ENCODE measurements at regions not wholly inside any gene's neighbourhood (a gene's known extent, or its start where the extent isn't known, plus 50 kb on each side); places are given as distances from the start of the nearest gene placed in this dataset.

DNA sequence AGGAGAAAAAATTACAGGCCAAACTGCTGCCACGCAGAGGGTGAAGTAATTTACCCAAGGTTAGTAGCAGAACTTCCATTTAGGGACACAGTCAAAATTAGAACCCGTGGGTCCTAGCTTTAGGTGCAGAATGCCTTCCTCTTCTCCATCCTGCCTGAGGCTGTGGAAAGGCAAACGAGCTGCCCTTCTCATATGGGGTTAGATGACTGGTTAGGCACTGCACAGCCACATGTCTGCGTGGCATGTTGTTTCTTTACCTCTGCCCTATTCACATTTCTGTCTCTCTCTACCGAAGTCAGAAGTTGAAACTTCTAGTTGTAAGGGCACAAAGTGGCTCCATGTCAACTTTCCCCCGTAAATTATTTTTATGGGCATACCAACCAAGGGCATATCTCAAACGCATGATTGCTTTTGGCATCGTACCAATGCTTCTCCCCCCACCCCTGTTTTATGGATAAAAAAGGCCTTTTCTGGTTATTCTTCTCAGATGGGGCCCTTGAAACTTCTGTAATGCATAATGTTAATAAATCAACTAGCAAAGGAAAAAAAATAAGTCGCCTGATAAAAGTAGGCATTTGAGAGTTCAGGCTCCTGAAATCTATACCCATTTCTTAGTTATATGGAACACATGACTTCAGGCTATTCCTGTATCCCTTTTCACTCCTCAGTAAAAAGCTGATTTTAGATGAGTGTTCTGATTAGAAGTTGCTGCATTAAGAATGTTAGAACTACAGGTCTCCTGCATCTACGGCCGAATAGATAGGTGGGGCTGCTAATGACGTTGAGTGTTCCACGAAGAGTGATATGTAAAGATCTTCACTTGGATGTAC lies 139.6 kb upstream of the NRIP1 start:
- Histone ChIP-seq H3K4me1 (no peaks in the 10 kb centered on the region), H3K4me3 (no peak overlapping the region), H3K27ac (no peak overlapping the region), H3K27me3 (ENCODE audit: insufficient read depth in 3 of 3, low read length in 2 of 3) (no peaks in the 10 kb centered on the region), H3K9me3 (no peaks in the 10 kb centered on the region), H3K36me3 (ENCODE audit: insufficient read depth in 1 of 2, low read depth in 1 of 2) (no peaks in the 10 kb centered on the region)
- ATAC-seq (no peak), DNase-seq (no peak)
- intact Hi-C loops (cut with DNase I), result no loop called here
- TF ChIP-seq, protein P1, sequence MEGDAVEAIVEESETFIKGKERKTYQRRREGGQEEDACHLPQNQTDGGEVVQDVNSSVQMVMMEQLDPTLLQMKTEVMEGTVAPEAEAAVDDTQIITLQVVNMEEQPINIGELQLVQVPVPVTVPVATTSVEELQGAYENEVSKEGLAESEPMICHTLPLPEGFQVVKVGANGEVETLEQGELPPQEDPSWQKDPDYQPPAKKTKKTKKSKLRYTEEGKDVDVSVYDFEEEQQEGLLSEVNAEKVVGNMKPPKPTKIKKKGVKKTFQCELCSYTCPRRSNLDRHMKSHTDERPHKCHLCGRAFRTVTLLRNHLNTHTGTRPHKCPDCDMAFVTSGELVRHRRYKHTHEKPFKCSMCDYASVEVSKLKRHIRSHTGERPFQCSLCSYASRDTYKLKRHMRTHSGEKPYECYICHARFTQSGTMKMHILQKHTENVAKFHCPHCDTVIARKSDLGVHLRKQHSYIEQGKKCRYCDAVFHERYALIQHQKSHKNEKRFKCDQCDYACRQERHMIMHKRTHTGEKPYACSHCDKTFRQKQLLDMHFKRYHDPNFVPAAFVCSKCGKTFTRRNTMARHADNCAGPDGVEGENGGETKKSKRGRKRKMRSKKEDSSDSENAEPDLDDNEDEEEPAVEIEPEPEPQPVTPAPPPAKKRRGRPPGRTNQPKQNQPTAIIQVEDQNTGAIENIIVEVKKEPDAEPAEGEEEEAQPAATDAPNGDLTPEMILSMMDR (IDR thresholded peaks at IDR 0.05), result no peak
- WGBS, 3 donors, result 61 to 69% (median 64%) methylated on average over 13 of the region's 13 CpGs

DNA sequence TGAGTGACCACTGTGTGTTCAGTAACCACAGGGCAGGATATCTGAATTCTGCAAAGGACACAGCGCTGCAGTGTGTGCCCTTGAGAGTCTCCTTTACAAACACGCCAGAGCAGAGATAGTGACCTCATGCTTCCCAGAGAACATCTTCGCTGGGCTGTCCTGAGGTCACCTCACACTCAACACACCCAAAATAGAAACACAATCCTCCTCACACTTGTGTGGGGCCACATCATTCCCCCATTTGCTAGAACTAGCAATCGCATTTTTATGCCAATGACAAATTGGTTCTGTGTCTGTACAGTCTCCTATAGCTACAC lies 140.1 kb upstream of the NRIP1 start:
- no peaks in the 10 kb centered on the region for H3K9me3 ChIP-seq
- H3K4me1 ChIP-seq, result no peaks in the 10 kb centered on the region
- ATAC-seq (peak in 2 of 4 donors; percentile 43 to 47), DNase-seq (no peak)
- no peaks in the 10 kb centered on the region for H3K36me3 ChIP-seq (ENCODE audit: insufficient read depth in 1 of 2, low read depth in 1 of 2)
- TF ChIP-seq, protein P1 (IDR thresholded peaks at IDR 0.05), result no peak
- intact Hi-C loops (cut with DNase I), result no loop called here
- WGBS, 3 donors, result 71 to 84% (median 76%) methylated on average over 4 of the region's 4 CpGs
- no peak overlapping the region for H3K4me3 ChIP-seq
- no peaks in the 10 kb centered on the region for H3K27me3 ChIP-seq (ENCODE audit: insufficient read depth in 3 of 3, low read length in 2 of 3)
- no peak overlapping the region for H3K27ac ChIP-seq

DNA sequence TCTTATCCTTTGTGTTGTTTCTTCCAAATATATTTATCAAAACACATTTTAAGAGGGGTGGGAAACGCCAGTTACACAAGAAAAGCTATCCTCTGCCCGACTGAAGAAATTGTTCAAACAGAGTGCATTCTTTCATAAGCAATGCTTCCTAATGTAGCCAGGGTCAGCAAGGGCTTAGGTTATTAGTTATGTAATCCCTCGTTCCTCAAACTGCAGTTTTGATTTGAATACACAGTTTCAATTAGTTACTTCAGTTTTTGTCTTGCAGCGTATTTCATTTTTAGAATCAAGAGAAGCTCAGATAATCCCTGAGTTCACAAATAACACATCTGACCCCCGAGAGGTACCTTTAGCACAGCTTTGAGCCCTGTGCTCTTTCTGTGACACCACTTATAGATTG lies 141.7 kb upstream of the NRIP1 start:
- H3K27ac ChIP-seq, result no peak overlapping the region
- ATAC-seq, result no peak
- intact Hi-C loops (cut with DNase I), result no loop called here
- no peaks in the 10 kb centered on the region for H3K4me1 ChIP-seq
- no peaks in the 10 kb centered on the region for H3K36me3 ChIP-seq (ENCODE audit: insufficient read depth in 1 of 2, low read depth in 1 of 2)
- 78 to 83% (median 78%) methylated on average over 5 of the region's 5 CpGs for WGBS, 3 donors
- H3K27me3 ChIP-seq (ENCODE audit: insufficient read depth in 3 of 3, low read length in 2 of 3), result no peaks in the 10 kb centered on the region
- TF ChIP-seq, protein P1 (IDR thresholded peaks at IDR 0.05), result no peak
- H3K9me3 ChIP-seq, result no peaks in the 10 kb centered on the region
- H3K4me3 ChIP-seq, result no peak overlapping the region
- DNase-seq, result no peak

DNA sequence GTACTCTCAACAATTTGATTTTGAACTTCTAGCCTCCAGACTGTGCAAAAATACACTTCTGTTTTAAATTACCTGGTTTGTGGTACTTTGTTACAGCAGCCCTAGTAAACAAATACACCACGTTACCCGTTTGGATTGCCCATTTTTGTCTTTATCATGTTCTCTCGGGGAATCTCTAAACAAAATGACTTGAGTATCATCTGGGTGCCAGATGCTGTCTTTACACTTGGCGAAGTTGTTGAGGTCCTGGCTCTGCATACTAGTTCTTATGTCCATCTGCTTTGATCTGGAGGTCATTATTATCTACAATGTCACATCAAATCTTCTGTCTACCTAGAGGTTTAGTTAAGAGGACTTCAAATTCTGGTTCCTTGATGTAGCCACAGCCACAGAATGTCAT lies 142.4 kb upstream of the NRIP1 start:
- no peaks in the 10 kb centered on the region for H3K36me3 ChIP-seq (ENCODE audit: insufficient read depth in 1 of 2, low read depth in 1 of 2)
- DNase-seq (no peak), ATAC-seq (no peak)
- no peak overlapping the region for H3K4me3 ChIP-seq
- 88 to 92% (median 89%) methylated on average over 4 of the region's 4 CpGs for WGBS, 3 donors
- H3K27me3 ChIP-seq (ENCODE audit: insufficient read depth in 3 of 3, low read length in 2 of 3), result no peaks in the 10 kb centered on the region
- TF ChIP-seq, protein P1 (IDR thresholded peaks at IDR 0.05), result no peak
- no peaks in the 10 kb centered on the region for H3K4me1 ChIP-seq
- no peaks in the 10 kb centered on the region for H3K9me3 ChIP-seq
- no peak overlapping the region for H3K27ac ChIP-seq
- intact Hi-C loops (cut with DNase I), result no loop called here
